ENCODE measurements at regions not wholly inside any gene's neighbourhood (a gene's known extent, or its start where the extent isn't known, plus 50 kb on each side); places are given as distances from the start of the nearest gene placed in this dataset.

DNA sequence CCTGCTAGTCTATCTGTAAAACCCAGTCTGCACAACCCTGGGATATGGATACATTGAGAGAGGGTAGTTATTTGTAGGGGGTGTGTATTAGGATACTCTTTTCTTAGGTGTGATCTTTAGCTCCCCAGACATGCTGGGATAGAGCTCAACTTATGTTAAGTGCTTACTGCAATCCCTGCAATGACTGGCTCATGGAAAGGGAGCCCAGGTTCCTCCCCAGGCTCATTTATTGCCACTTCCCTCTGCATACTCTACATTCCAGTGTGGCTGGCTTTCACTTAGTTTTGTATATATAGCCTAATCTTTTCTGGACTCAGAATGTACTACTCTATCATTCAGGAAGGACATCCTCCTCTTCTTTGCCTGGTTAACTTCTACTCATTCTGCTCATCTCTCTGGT, 172.0 kb downstream of the SYT10 start:
- TF ChIP-seq POLR2AphosphoS5 (IDR thresholded peaks at IDR 0.05; ENCODE audit: low read depth, low read length) = no peak
- TF ChIP-seq, protein P1, sequence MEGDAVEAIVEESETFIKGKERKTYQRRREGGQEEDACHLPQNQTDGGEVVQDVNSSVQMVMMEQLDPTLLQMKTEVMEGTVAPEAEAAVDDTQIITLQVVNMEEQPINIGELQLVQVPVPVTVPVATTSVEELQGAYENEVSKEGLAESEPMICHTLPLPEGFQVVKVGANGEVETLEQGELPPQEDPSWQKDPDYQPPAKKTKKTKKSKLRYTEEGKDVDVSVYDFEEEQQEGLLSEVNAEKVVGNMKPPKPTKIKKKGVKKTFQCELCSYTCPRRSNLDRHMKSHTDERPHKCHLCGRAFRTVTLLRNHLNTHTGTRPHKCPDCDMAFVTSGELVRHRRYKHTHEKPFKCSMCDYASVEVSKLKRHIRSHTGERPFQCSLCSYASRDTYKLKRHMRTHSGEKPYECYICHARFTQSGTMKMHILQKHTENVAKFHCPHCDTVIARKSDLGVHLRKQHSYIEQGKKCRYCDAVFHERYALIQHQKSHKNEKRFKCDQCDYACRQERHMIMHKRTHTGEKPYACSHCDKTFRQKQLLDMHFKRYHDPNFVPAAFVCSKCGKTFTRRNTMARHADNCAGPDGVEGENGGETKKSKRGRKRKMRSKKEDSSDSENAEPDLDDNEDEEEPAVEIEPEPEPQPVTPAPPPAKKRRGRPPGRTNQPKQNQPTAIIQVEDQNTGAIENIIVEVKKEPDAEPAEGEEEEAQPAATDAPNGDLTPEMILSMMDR (IDR thresholded peaks at IDR 0.05 in 2 of 3, conservative IDR thresholded peaks at IDR 0.05 in 1 of 3; ENCODE audit: borderline replicate concordance in 1 of 3, insufficient read depth in 1 of 3, low read depth in 2 of 3, low read length in 2 of 3) = no peak
- TF ChIP-seq, protein P2, sequence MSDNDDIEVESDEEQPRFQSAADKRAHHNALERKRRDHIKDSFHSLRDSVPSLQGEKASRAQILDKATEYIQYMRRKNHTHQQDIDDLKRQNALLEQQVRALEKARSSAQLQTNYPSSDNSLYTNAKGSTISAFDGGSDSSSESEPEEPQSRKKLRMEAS (IDR thresholded peaks at IDR 0.05) = no peak
- TF ChIP-seq, protein P3, sequence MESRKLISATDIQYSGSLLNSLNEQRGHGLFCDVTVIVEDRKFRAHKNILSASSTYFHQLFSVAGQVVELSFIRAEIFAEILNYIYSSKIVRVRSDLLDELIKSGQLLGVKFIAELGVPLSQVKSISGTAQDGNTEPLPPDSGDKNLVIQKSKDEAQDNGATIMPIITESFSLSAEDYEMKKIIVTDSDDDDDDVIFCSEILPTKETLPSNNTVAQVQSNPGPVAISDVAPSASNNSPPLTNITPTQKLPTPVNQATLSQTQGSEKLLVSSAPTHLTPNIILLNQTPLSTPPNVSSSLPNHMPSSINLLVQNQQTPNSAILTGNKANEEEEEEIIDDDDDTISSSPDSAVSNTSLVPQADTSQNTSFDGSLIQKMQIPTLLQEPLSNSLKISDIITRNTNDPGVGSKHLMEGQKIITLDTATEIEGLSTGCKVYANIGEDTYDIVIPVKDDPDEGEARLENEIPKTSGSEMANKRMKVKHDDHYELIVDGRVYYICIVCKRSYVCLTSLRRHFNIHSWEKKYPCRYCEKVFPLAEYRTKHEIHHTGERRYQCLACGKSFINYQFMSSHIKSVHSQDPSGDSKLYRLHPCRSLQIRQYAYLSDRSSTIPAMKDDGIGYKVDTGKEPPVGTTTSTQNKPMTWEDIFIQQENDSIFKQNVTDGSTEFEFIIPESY (IDR thresholded peaks at IDR 0.05; ENCODE audit: extremely low read depth, insufficient replicate concordance, low read length) = no peak
- TF ChIP-seq, protein P4, sequence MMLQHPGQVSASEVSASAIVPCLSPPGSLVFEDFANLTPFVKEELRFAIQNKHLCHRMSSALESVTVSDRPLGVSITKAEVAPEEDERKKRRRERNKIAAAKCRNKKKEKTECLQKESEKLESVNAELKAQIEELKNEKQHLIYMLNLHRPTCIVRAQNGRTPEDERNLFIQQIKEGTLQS (IDR thresholded peaks at IDR 0.05) = no peak
- no peak for TF ChIP-seq YY1 (IDR thresholded peaks at IDR 0.05; ENCODE audit: extremely low read depth, insufficient replicate concordance, low read depth, low read length)
- TF ChIP-seq POLR2A (IDR thresholded peaks at IDR 0.05; ENCODE audit: borderline replicate concordance, extremely low read depth, insufficient read depth, insufficient read length) = no peak
- no peak for TF ChIP-seq REST (IDR thresholded peaks at IDR 0.05; ENCODE audit: low read depth)
- TF ChIP-seq EZH2phosphoT487 (IDR thresholded peaks at IDR 0.05; ENCODE audit: borderline replicate concordance) = no peak
